GM23338 (cell line): ENCODE measurements at regions not wholly inside any gene's neighbourhood (a gene's known extent, or its start where the extent isn't known, plus 50 kb on each side); places are given as distances from the start of the nearest gene placed in this dataset.

Experiments
- ATAC-seq: fragments of 200-7000 bp; cut with Tn5 transposase; 3 replicates; pipeline ENCODE4 v1.9.1; 2020
- DNase-seq: peaks from one replicate; pipeline ENCODE4 v3.0.0-alpha.2; 2015; ENCODE audit warnings: low spot score
- H2AFZ ChIP-seq: fragments of 200-600 bp; sonication (generic); 2 replicates; pipeline ENCODE4 v1.8.0; 2016; ENCODE audit warnings: antibody characterized with exemption, mild to moderate bottlenecking, moderate library complexity
- H3F3A ChIP-seq: fragments of 200-600 bp; sonication (generic); replicated peaks from 2 replicates; pipeline ENCODE4 v1.8.0; 2017; ENCODE audit warnings: antibody characterized with exemption, mixed run types, low read depth
- H3K27ac ChIP-seq: fragments of 200-600 bp; sonication (generic); 2 replicates; pipeline ENCODE4 v1.6.1; 2016; ENCODE audit warnings: low read depth
- H3K27me3 ChIP-seq: fragments of 200-600 bp; sonication (generic); 2 replicates; pipeline ENCODE4 v1.8.0; 2016; ENCODE audit warnings: mild to moderate bottlenecking, mixed run types, moderate library complexity; ENCODE audit not compliant: insufficient read depth
- H3K36me3 ChIP-seq: fragments of 200-600 bp; sonication (generic); 2 replicates; pipeline ENCODE4 v1.8.0; 2016; ENCODE audit warnings: mild to moderate bottlenecking; ENCODE audit not compliant: insufficient read depth
- H3K4me1 ChIP-seq: fragments of 200-600 bp; sonication (generic); 2 replicates; pipeline ENCODE4 v1.8.0; 2016; ENCODE audit warnings: mild to moderate bottlenecking, moderate library complexity; ENCODE audit not compliant: insufficient read depth
- H3K4me2 ChIP-seq: fragments of 200-600 bp; sonication (generic); 2 replicates; pipeline ENCODE4 v1.7.1; 2017; ENCODE audit warnings: mixed run types
- H3K4me3 ChIP-seq: fragments of 200-600 bp; sonication (generic); 2 replicates; pipeline ENCODE4 v1.6.1; 2016; ENCODE audit warnings: mixed run types
- H3K79me2 ChIP-seq: fragments of 200-600 bp; sonication (generic); replicated peaks from 2 replicates; pipeline ENCODE4 v1.8.0; 2017; ENCODE audit warnings: mild to moderate bottlenecking; ENCODE audit not compliant: insufficient read depth
- H3K9me2 ChIP-seq: fragments of 200-600 bp; sonication (generic); 2 replicates; pipeline ENCODE4 v1.8.0; 2017; ENCODE audit not compliant: insufficient read depth
- H4K20me1 ChIP-seq: fragments of 200-600 bp; sonication (generic); replicated peaks from 2 replicates; pipeline ENCODE4 v1.8.0; 2017; ENCODE audit warnings: mild to moderate bottlenecking; ENCODE audit not compliant: insufficient read depth
- H3K27ac Mint-ChIP-seq: 2 replicates; pipeline ENCODE4 v1.8.0; 2020; ENCODE audit warnings: inconsistent platforms, mild to moderate bottlenecking, moderate library complexity, mixed read lengths
- H3K27me3 Mint-ChIP-seq: 3 replicates; pipeline ENCODE4 v1.8.0; 2022; ENCODE audit warnings: low read depth, mild to moderate bottlenecking, moderate library complexity, mixed read lengths, inconsistent platforms; ENCODE audit not compliant: insufficient read depth, poor library complexity
- H3K36me3 Mint-ChIP-seq: 3 replicates; pipeline ENCODE4 v1.8.0; 2021; ENCODE audit warnings: low read depth, mild to moderate bottlenecking, inconsistent platforms, moderate library complexity, mixed read lengths
- H3K4me1 Mint-ChIP-seq: 3 replicates; pipeline ENCODE4 v1.8.0; 2020; ENCODE audit warnings: mild to moderate bottlenecking, inconsistent platforms, mixed read lengths
- H3K4me3 Mint-ChIP-seq: 3 replicates; pipeline ENCODE4 v1.8.0; 2021; ENCODE audit warnings: moderate library complexity, mild to moderate bottlenecking, inconsistent platforms, mixed read lengths
- H3K9me3 Mint-ChIP-seq: 3 replicates; pipeline ENCODE4 v1.8.0; 2020; ENCODE audit warnings: moderate library complexity, mild to moderate bottlenecking, inconsistent platforms, mixed read lengths
- CREB1 ChIP-seq: fragments of 250-450 bp; sonication (Bioruptor Pico); IDR thresholded peaks from 2 replicates; pipeline ENCODE4 v1.5.0; 2020; ENCODE audit warnings: low read depth, mild to moderate bottlenecking, moderate library complexity
- CTCF ChIP-seq, 2 experiments: fragments of 200-600 bp in 1 of 2; sonication (generic) in 1 of 2; conservative IDR thresholded peaks; 2 replicates each; pipeline versions ENCODE4 v1.5.1 to v1.6.1; 2016 to 2017; ENCODE audit warnings: antibody characterized with exemption in 2 of 2, low read depth in 2 of 2, mild to moderate bottlenecking in 2 of 2, moderate library complexity in 1 of 2
- ETS1 ChIP-seq: IDR thresholded peaks from 2 replicates; pipeline ENCODE4 v1.6.1; 2016; ENCODE audit warnings: antibody characterized with exemption
- JUNB ChIP-seq: IDR thresholded peaks from one replicate; pipeline ENCODE4 v1.6.1; 2016; ENCODE audit warnings: antibody characterized with exemption; ENCODE audit not compliant: unreplicated experiment
- STAT1 ChIP-seq: IDR thresholded peaks from one replicate; pipeline ENCODE4 v1.6.1; 2016; ENCODE audit warnings: antibody characterized with exemption; ENCODE audit not compliant: unreplicated experiment
- ZNF331 ChIP-seq: fragments of 250-450 bp; sonication (Bioruptor Pico); IDR thresholded peaks from 2 replicates; pipeline ENCODE4 v1.5.0; 2020; ENCODE audit warnings: low read depth, mild to moderate bottlenecking, moderate library complexity
- ZNF462 ChIP-seq: fragments of 250-450 bp; sonication (Bioruptor Pico); IDR thresholded peaks from 2 replicates; pipeline ENCODE4 v1.5.0; 2020; ENCODE audit warnings: mild to moderate bottlenecking, moderate library complexity

GRCh38 chr2:2422621-2423020, 91.5 kb upstream of the MYT1L start (continued):
- no peak for TF ChIP-seq ZNF462 (CRISPR knock-in tag)

GRCh38 chr2:2413525-2413924, 82.5 kb upstream of the MYT1L start:
- Histone ChIP-seq H3K9me2 (peaks cover 4% of the 10 kb centered on the region; the same call in 1 of the 2 replicates), H3F3A (no peaks in the 10 kb centered on the region), H4K20me1 (no peaks in the 10 kb centered on the region), H3K4me3 (no peak overlapping the region), H2AFZ (no peak overlapping the region), H3K79me2 (no peaks in the 10 kb centered on the region), H3K36me3 (no peaks in the 10 kb centered on the region), H3K4me2 (no peak overlapping the region), H3K4me1 (no peaks in the 10 kb centered on the region), H3K27ac (no peak overlapping the region), H3K27me3 (no peaks in the 10 kb centered on the region)
- ATAC-seq (no peak), DNase-seq (no peak)
- H3K36me3 Mint-ChIP-seq: no peaks in the 10 kb centered on the region
- H3K27ac Mint-ChIP-seq: no peak overlapping the region
- no peaks in the 10 kb centered on the region for H3K4me1 Mint-ChIP-seq
- H3K4me3 Mint-ChIP-seq: no peak overlapping the region
- no peaks in the 10 kb centered on the region for H3K27me3 Mint-ChIP-seq
- H3K9me3 Mint-ChIP-seq: no peaks in the 10 kb centered on the region
- no peak for TF ChIP-seq ETS1
- no peak for TF ChIP-seq STAT1
- no peak for TF ChIP-seq JUNB
- no peak for TF ChIP-seq ZNF331 (CRISPR knock-in tag)
- TF ChIP-seq CREB1 (CRISPR knock-in tag): no peak
- TF ChIP-seq ZNF462 (CRISPR knock-in tag): no peak
- TF ChIP-seq CTCF (conservative IDR thresholded peaks at IDR 0.05; ENCODE audit: low read depth in 2 of 2): no peak
